Activated effector memory CD4-positive, alpha-beta T cell treated with anti-CD3 and anti-CD28 coated beads, Interleukin-2, amount 50 U/mL, for 16 hours (primary cell): ENCODE measurements at regions not wholly inside any gene's neighbourhood (a gene's known extent, or its start where the extent isn't known, plus 50 kb on each side); places are given as distances from the start of the nearest gene placed in this dataset.
"Not testable (repeated sequence)": the region's sequence is repeated elsewhere in the genome, so short reads cannot be mapped to it uniquely, and the experiment has no call there.

Experiments
- DNase-seq: peaks from one replicate; pipeline ENCODE4 v3.0.0-alpha.2; 2020

- no peak for DNase-seq
Measured at GRCh38 chr7:155230169-155230593, 67.5 kb upstream of the INSIG1 start.

GRCh38 chr7:155231241-155231800, 66.4 kb upstream of the INSIG1 start:
- DNase-seq: no peak

GRCh38 chr7:155231941-155232340, 65.7 kb upstream of the INSIG1 start:
- DNase-seq: no peak

DNA sequence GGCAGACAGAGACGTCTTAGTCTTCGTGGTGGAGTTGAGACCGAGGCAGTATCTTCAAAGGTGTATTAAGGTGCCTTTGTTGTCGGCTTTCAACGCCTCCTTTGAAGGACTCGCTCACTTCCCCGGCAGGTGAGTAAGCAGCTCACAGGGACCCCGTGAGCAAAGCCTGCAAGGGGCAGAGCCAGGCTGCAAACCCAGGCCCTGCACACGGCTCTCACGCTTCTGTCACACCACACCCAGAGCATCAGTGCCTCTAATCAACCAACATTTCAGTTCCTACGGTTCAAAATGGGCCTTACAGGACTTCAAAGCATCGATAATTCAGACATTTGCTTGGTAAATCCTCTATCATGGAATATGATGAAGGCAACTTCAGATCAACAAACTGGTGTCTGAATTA, 64.8 kb upstream of the INSIG1 start:
- no peak for DNase-seq

GRCh38 chr7:155233311-155234157, 64.1 kb upstream of the INSIG1 start:
- DNase-seq: no peak

- no peak for DNase-seq
Measured at GRCh38 chr7:155234158-155234492, 63.6 kb upstream of the INSIG1 start.

DNA sequence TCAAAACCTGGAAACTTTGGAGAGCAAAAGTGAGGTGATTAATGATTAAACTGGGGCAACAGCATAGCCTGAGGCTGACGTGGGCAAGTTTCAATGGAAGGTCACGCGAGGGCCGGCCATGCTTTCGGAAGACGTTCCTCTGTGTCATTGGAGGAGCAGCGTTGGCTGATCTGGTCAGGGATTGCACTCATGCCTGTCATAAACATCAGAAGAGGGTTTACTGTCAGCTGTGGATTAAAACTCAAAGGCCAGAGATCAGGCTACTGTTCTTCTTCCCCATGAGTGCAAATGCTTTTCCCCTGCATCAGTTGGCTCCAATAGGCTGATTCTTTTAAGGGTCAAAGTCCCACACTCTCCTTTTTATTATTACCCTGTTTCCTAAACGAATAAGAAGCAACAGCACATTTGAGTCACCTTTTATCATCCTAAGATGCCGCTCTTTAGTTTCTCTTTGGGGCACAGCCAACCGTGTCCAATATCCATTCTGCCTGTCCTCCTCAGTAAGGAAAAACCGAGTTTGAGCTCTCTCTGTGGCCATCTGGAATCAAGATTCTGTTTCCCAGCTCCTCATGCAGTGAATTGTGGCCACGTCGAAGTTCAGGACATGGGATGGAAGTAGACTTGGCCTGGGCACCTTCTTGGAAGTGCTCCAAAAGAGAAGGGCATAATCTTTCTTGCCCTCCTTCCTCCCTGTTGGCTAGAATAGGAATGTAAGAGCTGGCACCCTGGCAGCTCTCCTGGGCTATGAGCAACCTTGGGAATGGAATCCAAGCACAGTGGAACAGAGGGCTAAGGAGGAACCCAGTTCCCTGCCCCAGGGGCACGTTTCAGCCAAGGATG, 62.5 kb upstream of the INSIG1 start:
- no peak for DNase-seq

DNA sequence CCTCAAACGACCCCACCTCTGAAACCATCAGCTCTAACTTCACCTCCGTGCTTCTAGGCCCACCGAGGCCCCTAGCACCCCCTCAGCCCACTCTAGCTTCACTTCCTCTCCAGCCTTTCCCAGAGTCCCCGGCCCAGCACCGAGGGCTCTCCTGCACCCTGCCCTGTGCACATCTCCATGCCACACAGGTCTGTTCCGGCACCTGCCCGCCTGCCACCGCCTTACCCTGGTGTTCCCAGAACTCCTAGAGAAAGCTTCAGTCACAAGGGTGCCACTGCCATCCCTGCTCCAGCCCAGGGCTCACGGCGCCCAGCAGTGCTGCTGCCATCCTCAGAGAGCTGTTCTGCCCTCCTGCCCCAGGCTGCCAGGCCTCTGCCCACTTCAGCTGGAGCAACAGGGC, 61.3 kb upstream of the INSIG1 start:
- DNase-seq: no peak

- no peak for DNase-seq
Measured at GRCh38 chr7:155237297-155237696, 60.4 kb upstream of the INSIG1 start.

GRCh38 chr7:155237730-155238129, 59.9 kb upstream of the INSIG1 start:
- no peak for DNase-seq

DNA sequence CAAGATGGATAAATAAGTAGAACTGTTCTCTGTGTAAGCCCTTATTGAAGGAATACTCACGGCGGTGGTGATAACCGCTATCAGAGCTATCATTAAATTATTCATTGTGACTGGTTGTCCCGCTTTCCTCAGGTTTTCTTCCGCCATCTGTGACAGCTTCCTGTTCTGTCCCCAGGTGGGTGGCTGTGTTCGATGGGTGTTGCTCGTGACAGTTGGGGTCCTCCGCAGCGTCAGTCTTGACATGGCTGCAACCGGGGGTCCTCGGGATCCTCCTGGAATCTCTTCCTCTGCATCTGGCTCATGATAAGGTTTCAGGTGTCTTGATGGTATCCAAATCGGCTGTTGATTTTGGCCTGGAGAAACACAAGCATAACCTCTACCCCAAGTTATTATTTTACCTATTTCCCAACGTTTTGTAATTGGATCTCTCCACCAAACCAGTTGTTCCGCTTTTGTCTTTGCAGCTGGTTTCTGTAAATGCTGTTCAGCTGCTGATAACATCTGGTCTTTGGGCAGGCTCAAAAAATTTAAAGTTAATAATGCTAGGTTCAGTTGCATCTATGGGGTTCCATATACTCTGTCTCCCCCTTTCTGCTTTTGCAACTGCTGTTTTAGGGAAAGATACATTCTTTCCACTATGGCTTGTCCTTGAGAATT, 58.1 kb upstream of the INSIG1 start:
- not testable (repeated sequence) for DNase-seq

DNA sequence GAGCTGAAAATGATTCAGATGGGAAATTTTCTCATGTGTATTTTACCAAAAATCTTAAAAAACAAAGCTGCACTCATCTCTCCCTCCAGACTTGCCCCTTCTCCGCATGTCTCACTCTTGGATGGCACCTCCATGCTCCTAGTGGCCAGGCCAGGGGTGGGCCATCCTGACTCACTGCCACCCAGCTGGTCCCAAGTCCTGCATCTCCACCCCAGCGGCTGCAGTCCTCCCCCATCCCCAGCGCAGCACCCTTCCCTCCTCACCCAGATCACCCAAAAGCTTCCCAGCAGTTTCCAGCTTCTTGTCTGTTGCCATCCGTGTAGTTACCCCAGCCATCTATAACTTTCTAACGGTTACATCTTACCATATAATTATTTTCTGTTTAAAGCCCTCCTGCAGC, 53.0 kb upstream of the INSIG1 start:
- DNase-seq: no peak

GRCh38 chr7:155247479-155248365, 50.0 kb upstream of the INSIG1 start:
- no peak for DNase-seq
